ENCODE measurements at regions not wholly inside any gene's neighbourhood (a gene's known extent, or its start where the extent isn't known, plus 50 kb on each side); places are given as distances from the start of the nearest gene placed in this dataset.
A peak's percentile ranks its signal among the peaks of the same experiment; 100 is the strongest.
"Not testable (repeated sequence)": the region's sequence is repeated elsewhere in the genome, so short reads cannot be mapped to it uniquely, and the experiment has no call there.

DNA sequence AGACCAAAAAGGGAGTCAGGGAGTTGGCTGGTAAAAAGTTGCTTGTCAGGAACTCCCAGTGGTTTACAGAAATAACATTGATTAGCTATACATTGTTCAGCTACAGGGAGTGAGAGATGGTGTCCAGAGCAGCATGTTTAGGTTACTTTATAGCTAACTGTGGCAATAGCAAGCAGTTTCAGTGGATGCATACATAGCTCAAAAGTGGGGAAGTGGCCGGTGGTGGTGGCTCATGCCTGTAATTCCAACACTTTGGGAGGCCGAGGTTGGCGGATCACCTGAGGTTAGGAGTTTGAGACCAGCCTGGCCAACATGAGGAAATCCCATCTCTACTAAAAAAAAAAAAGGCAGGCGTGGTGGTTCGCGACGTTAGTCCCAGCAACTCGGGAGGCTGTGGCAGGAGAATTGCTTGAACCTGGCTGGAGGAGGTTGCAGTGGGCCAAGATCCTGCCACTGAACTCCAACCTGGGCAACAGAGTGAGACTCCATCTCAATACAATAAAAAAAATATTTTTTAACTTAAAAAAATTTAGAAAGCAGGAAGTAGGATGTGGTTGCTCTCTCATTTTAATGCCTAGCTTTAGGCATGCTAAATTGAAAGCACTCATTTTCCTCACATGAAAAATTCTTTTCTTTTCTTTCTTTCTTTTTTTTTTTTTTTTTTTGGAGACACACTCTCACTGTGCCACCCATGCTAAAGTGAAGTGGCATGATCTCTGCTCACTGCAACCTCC, 109.7 kb downstream of the PPIAL4G start:
- BruUV-seq (replicated peaks): no TSS peak
- peaks cover 2% of the 10 kb centered on the region; the same call in 1 of the 2 replicates for H3K4me1 ChIP-seq (ENCODE audit: control insufficient read depth, insufficient read depth, low read length)
- H3K27ac ChIP-seq (ENCODE audit: low read length): no peak overlapping the region
- POLR2A ChIA-PET: interaction anchor here (1.2 kb wide), 1 partner anchor 13 kb away, joined by 3 read pairs; no protein-coding TSS in a partner anchor
- H3K27me3 ChIP-seq (ENCODE audit: control insufficient read depth, insufficient read depth, low read length): no peaks in the 10 kb centered on the region
- DNase-seq (ENCODE audit: low read depth, low spot score) (no peak), ATAC-seq (no peak)
- CTCF ChIA-PET: interaction anchor here (0.6 kb wide), 2 partner anchors 16 kb away, joined by 7 to 15 read pairs; no protein-coding TSS in a partner anchor
- no peak for TF ChIP-seq POLR2AphosphoS5 (IDR thresholded peaks at IDR 0.05; ENCODE audit: low read depth, low read length)
- TF ChIP-seq, protein P1, sequence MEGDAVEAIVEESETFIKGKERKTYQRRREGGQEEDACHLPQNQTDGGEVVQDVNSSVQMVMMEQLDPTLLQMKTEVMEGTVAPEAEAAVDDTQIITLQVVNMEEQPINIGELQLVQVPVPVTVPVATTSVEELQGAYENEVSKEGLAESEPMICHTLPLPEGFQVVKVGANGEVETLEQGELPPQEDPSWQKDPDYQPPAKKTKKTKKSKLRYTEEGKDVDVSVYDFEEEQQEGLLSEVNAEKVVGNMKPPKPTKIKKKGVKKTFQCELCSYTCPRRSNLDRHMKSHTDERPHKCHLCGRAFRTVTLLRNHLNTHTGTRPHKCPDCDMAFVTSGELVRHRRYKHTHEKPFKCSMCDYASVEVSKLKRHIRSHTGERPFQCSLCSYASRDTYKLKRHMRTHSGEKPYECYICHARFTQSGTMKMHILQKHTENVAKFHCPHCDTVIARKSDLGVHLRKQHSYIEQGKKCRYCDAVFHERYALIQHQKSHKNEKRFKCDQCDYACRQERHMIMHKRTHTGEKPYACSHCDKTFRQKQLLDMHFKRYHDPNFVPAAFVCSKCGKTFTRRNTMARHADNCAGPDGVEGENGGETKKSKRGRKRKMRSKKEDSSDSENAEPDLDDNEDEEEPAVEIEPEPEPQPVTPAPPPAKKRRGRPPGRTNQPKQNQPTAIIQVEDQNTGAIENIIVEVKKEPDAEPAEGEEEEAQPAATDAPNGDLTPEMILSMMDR (IDR thresholded peaks at IDR 0.05): no peak
- TF ChIP-seq, protein P2, sequence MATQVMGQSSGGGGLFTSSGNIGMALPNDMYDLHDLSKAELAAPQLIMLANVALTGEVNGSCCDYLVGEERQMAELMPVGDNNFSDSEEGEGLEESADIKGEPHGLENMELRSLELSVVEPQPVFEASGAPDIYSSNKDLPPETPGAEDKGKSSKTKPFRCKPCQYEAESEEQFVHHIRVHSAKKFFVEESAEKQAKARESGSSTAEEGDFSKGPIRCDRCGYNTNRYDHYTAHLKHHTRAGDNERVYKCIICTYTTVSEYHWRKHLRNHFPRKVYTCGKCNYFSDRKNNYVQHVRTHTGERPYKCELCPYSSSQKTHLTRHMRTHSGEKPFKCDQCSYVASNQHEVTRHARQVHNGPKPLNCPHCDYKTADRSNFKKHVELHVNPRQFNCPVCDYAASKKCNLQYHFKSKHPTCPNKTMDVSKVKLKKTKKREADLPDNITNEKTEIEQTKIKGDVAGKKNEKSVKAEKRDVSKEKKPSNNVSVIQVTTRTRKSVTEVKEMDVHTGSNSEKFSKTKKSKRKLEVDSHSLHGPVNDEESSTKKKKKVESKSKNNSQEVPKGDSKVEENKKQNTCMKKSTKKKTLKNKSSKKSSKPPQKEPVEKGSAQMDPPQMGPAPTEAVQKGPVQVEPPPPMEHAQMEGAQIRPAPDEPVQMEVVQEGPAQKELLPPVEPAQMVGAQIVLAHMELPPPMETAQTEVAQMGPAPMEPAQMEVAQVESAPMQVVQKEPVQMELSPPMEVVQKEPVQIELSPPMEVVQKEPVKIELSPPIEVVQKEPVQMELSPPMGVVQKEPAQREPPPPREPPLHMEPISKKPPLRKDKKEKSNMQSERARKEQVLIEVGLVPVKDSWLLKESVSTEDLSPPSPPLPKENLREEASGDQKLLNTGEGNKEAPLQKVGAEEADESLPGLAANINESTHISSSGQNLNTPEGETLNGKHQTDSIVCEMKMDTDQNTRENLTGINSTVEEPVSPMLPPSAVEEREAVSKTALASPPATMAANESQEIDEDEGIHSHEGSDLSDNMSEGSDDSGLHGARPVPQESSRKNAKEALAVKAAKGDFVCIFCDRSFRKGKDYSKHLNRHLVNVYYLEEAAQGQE (IDR thresholded peaks at IDR 0.05; ENCODE audit: insufficient read depth in 1 of 2, low read depth in 2 of 2, low read length in 1 of 2): no peak
- no peak for TF ChIP-seq TCF7L2 (IDR thresholded peaks at IDR 0.05; ENCODE audit: low read depth, low read length)
- TF ChIP-seq SIN3A (IDR thresholded peaks at IDR 0.05; ENCODE audit: borderline replicate concordance, insufficient read depth, low read depth, low read length): no peak
- H3K9me3 ChIP-seq (ENCODE audit: control insufficient read depth, insufficient read depth, low read depth, low read length): no peaks in the 10 kb centered on the region
- H3K4me3 ChIP-seq (ENCODE audit: low read depth in 2 of 2, low read length in 2 of 2): no peak overlapping the region
- intact Hi-C loops (cut with micrococcal nuclease; ENCODE audit: unreplicated experiment): no loop called here
- no peaks in the 10 kb centered on the region for H3K36me3 ChIP-seq (ENCODE audit: control insufficient read depth, insufficient read depth, low read length)
- in situ Hi-C loops (cut with HindIII; ENCODE audit: low pct_unique_long_range_greater_than_20kb, low sequenced_read_pairs): no loop called here

DNA sequence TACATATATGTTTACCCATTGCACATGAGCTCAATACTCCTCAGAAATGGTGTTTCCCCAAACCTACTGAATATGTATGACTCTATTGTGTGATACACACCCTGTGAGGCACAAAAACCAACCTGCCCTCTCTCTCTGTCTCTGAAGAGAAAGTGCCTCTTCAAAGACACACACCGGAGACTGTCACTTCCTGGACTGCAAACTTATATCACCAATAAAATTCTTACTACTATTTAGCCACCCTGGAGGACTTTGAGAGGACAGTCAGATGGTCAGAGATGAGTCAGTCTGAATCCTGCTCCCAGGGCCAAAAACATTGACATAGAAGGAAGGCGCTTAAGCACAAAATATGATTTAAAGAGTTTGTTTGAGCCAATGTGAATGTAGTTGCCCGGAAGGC, 110.4 kb downstream of the PPIAL4G start:
- BruUV-seq (replicated peaks): no TSS peak
- DNase-seq (ENCODE audit: low read depth, low spot score) (no peak), ATAC-seq (no peak)
- Histone ChIP-seq H3K4me1 (ENCODE audit: control insufficient read depth, insufficient read depth, low read length) (peaks cover 2% of the 10 kb centered on the region; the same call in 1 of the 2 replicates), H3K9me3 (ENCODE audit: control insufficient read depth, insufficient read depth, low read depth, low read length) (no peaks in the 10 kb centered on the region), H3K4me3 (ENCODE audit: low read depth in 2 of 2, low read length in 2 of 2) (no peak overlapping the region), H3K36me3 (ENCODE audit: control insufficient read depth, insufficient read depth, low read length) (no peaks in the 10 kb centered on the region), H3K27me3 (ENCODE audit: control insufficient read depth, insufficient read depth, low read length) (no peaks in the 10 kb centered on the region), H3K27ac (ENCODE audit: low read length) (peak overlapping the region; percentile 17; the same call in 1 of the 2 replicates)
- POLR2A ChIA-PET: no interaction called here
- CTCF ChIA-PET: interaction anchor here (0.6 to 0.9 kb wide), 2 partner anchors 14 to 15 kb away, joined by 5 to 7 read pairs; no protein-coding TSS in a partner anchor
- TF ChIP-seq POLR2AphosphoS5 (IDR thresholded peaks at IDR 0.05; ENCODE audit: low read depth, low read length): no peak
- TF ChIP-seq, protein P1 (IDR thresholded peaks at IDR 0.05): no peak
- no peak for TF ChIP-seq TCF7L2 (IDR thresholded peaks at IDR 0.05; ENCODE audit: low read depth, low read length)
- TF ChIP-seq SIN3A (IDR thresholded peaks at IDR 0.05; ENCODE audit: borderline replicate concordance, insufficient read depth, low read depth, low read length): no peak
- TF ChIP-seq, protein P2 (IDR thresholded peaks at IDR 0.05; ENCODE audit: insufficient read depth in 1 of 2, low read depth in 2 of 2, low read length in 1 of 2): no peak
- in situ Hi-C loops (cut with HindIII; ENCODE audit: low pct_unique_long_range_greater_than_20kb, low sequenced_read_pairs): no loop called here
- intact Hi-C loops (cut with micrococcal nuclease; ENCODE audit: unreplicated experiment): no loop called here

DNA sequence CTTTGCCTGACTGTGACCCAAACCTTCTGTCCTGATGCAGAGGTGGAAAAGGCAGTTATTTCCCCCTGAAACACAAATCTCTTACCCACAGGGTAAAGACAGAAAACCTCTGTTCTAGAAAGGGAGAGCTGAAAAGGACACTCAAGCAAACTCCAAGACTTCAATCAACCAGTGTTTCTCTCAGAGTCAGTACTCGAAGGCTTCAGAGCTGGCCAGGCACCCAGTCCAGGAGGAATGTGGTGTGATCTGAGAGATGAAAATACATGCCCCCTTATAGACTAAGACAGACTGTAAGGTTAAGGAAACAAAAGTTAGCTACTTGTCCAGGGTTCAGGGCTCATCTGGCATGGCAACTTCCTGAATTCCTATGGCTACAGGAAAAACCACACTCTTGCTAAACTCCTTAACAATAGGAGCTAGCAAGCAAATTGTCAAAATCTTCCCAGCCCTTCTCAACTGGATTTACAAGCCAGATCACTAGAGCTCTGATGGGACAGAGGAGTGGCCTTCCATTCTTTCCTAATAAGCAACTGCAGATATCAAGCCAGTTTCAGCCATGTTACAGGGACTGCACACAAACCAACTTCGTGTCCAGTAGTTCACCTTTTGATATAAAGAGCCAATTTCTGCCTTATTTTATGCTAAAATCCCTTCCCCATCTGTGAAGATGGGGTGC, 110.9 kb downstream of the PPIAL4G start:
- in situ Hi-C loops (cut with HindIII; ENCODE audit: low pct_unique_long_range_greater_than_20kb, low sequenced_read_pairs); H3K9me3 ChIP-seq (ENCODE audit: control insufficient read depth, insufficient read depth, low read depth, low read length); DNase-seq (ENCODE audit: low read depth, low spot score); H3K36me3 ChIP-seq (ENCODE audit: control insufficient read depth, insufficient read depth, low read length); H3K4me3 ChIP-seq (ENCODE audit: low read depth in 2 of 2, low read length in 2 of 2); POLR2A ChIA-PET; H3K27me3 ChIP-seq (ENCODE audit: control insufficient read depth, insufficient read depth, low read length); BruUV-seq (replicated peaks); H3K4me1 ChIP-seq (ENCODE audit: control insufficient read depth, insufficient read depth, low read length); intact Hi-C loops (cut with micrococcal nuclease; ENCODE audit: unreplicated experiment): not testable (repeated sequence)
- H3K27ac ChIP-seq (ENCODE audit: low read length): peak overlapping the region; percentile 17; the same call in 1 of the 2 replicates
- peak; percentile 59 for ATAC-seq
- CTCF ChIA-PET: interaction anchor here (0.9 kb wide), 1 partner anchor 15 kb away, joined by 5 read pairs; no protein-coding TSS in a partner anchor
